OCI-LY7 (cell line): ENCODE measurements at regions not wholly inside any gene's neighbourhood (a gene's known extent, or its start where the extent isn't known, plus 50 kb on each side); places are given as distances from the start of the nearest gene placed in this dataset.

Source experiments
- BruUV-seq: library from RNA; stranded (reverse); fragments of 400-500 nt; replicated peaks from 2 replicates; lab custom pipeline; 2021; lab: Mats Ljungman, UMichigan
- CTCF ChIA-PET: fragments of 300-600 bp; sonication (Branson Sonifier 250); formaldehyde crosslinking; loops from one replicate; lab custom pipeline; 2022; ENCODE audit warnings: antibody characterized with exemption; ENCODE audit not compliant: unreplicated experiment; lab: Charles Lee
- POLR2A ChIA-PET: fragments of 300-600 bp; sonication (Branson Sonifier 250); formaldehyde crosslinking; loops from one replicate; lab custom pipeline; 2022; ENCODE audit warnings: antibody characterized with exemption; lab: Charles Lee
- DNase-seq: peaks from one replicate; pipeline ENCODE4 v3.0.0-alpha.2; 2015; ENCODE audit warnings: low spot score
- H2AFZ ChIP-seq: fragments of 200-600 bp; sonication (generic), shearing (Covaris generic); 2 replicates; pipeline ENCODE4 v1.6.1; 2014; ENCODE audit warnings: mild to moderate bottlenecking, antibody characterized with exemption, low read length, moderate library complexity
- H3K27ac ChIP-seq: fragments of 200-600 bp; sonication (generic); 2 replicates; pipeline ENCODE4 v1.5.1; 2014; ENCODE audit warnings: mixed run types, low read depth, mild to moderate bottlenecking, moderate library complexity, low read length, inconsistent platforms; ENCODE audit not compliant: poor library complexity, severe bottlenecking
- H3K36me3 ChIP-seq: fragments of 200-600 bp; sonication (generic); 2 replicates; pipeline ENCODE4 v1.6.1; 2014; ENCODE audit warnings: mild to moderate bottlenecking, antibody characterized with exemption, low read length, moderate library complexity, mixed read lengths; ENCODE audit not compliant: insufficient read depth
- H3K4me1 ChIP-seq: fragments of 200-600 bp; sonication (generic); 2 replicates; pipeline ENCODE4 v1.5.1; 2014; ENCODE audit warnings: mild to moderate bottlenecking, low read length; ENCODE audit not compliant: insufficient read depth, poor library complexity, severe bottlenecking
- H3K4me2 ChIP-seq: fragments of 200-600 bp; sonication (generic); 2 replicates; pipeline ENCODE4 v1.6.1; 2014; ENCODE audit warnings: mild to moderate bottlenecking, low read length
- H3K4me3 ChIP-seq: fragments of 200-600 bp; sonication (generic); 2 replicates; pipeline ENCODE4 v1.5.1; 2014; ENCODE audit warnings: mild to moderate bottlenecking, low read depth, low read length; ENCODE audit not compliant: poor library complexity, severe bottlenecking
- H3K79me2 ChIP-seq: fragments of 200-600 bp; sonication (generic); 2 replicates; pipeline ENCODE4 v1.6.1; 2016; ENCODE audit warnings: low read depth, mild to moderate bottlenecking, low read length, moderate library complexity, mixed read lengths; ENCODE audit not compliant: insufficient read depth
- H3K9me2 ChIP-seq: fragments of 200-600 bp; sonication (generic); 2 replicates; pipeline ENCODE4 v1.6.1; 2016; ENCODE audit warnings: mild to moderate bottlenecking, low read length, mixed read lengths; ENCODE audit not compliant: insufficient read depth
- H3K9me3 ChIP-seq: fragments of 200-600 bp; sonication (generic); 2 replicates; pipeline ENCODE4 v1.6.1; 2014; ENCODE audit warnings: mild to moderate bottlenecking, mixed run types, low read length, mixed read lengths
- H4K20me1 ChIP-seq: fragments of 200-600 bp; sonication (generic); 2 replicates; pipeline ENCODE4 v1.6.1; 2014; ENCODE audit warnings: mild to moderate bottlenecking, antibody characterized with exemption, low read length, moderate library complexity, mixed read lengths; ENCODE audit not compliant: insufficient read depth
- CTCF ChIP-seq: fragments of 200-600 bp; sonication (generic); conservative IDR thresholded peaks from 2 replicates; pipeline ENCODE4 v1.5.1; 2014; ENCODE audit warnings: mild to moderate bottlenecking, antibody characterized with exemption, low read length, moderate library complexity, mixed read lengths
- EZH2phosphoT487 ChIP-seq: fragments of 200-600 bp; sonication (generic); IDR thresholded peaks from 2 replicates; pipeline ENCODE4 v1.6.1; 2018; ENCODE audit warnings: low read depth, borderline replicate concordance, mild to moderate bottlenecking, mixed run types, antibody characterized with exemption, low read length, moderate library complexity, mixed read lengths
- intact Hi-C: fragments of 100-400 bp; cut with micrococcal nuclease; formaldehyde crosslinking; loops from one replicate; pipeline ENCODE4 v1.10.0; 2022; ENCODE audit not compliant: unreplicated experiment

GRCh38 chr11:115067471-115067870 is 389.1 kb downstream of the NXPE2 start:
- no peaks in the 10 kb centered on the region for H3K36me3 ChIP-seq
- no peak overlapping the region for H2AFZ ChIP-seq
- TF ChIP-seq EZH2phosphoT487 (no peak), CTCF (no peak)
- H3K4me2 ChIP-seq = no peak overlapping the region
- no peak overlapping the region for H3K27ac ChIP-seq
- no peaks in the 10 kb centered on the region for H3K9me3 ChIP-seq
- POLR2A ChIA-PET = interaction anchor here (0.5 kb wide), 1 partner anchor 74 kb away, joined by 3 read pairs; no protein-coding TSS in a partner anchor
- H3K4me1 ChIP-seq = no peaks in the 10 kb centered on the region
- H3K4me3 ChIP-seq = no peak overlapping the region
- DNase-seq = no peak
- intact Hi-C loops = no loop called here
- H4K20me1 ChIP-seq = no peaks in the 10 kb centered on the region
- no peaks in the 10 kb centered on the region for H3K9me2 ChIP-seq
- H3K79me2 ChIP-seq = no peaks in the 10 kb centered on the region
- no TSS peak for BruUV-seq
- CTCF ChIA-PET = no interaction called here

GRCh38 chr11:115067900-115068530 is 389.7 kb downstream of the NXPE2 start:
- intact Hi-C loops = no loop called here
- H3K79me2 ChIP-seq = no peaks in the 10 kb centered on the region
- H3K4me2 ChIP-seq = no peak overlapping the region
- no peaks in the 10 kb centered on the region for H3K36me3 ChIP-seq
- DNase-seq = no peak
- POLR2A ChIA-PET = interaction anchor here (0.5 kb wide), 1 partner anchor 74 kb away, joined by 3 read pairs; no protein-coding TSS in a partner anchor
- H3K9me2 ChIP-seq = no peaks in the 10 kb centered on the region
- TF ChIP-seq EZH2phosphoT487 (no peak), CTCF (no peak)
- no TSS peak for BruUV-seq
- no peaks in the 10 kb centered on the region for H4K20me1 ChIP-seq
- CTCF ChIA-PET = no interaction called here
- H3K4me3 ChIP-seq = no peak overlapping the region
- no peaks in the 10 kb centered on the region for H3K4me1 ChIP-seq
- no peak overlapping the region for H3K27ac ChIP-seq
- no peak overlapping the region for H2AFZ ChIP-seq
- no peaks in the 10 kb centered on the region for H3K9me3 ChIP-seq

GRCh38 chr11:115069599-115069998 is 391.3 kb downstream of the NXPE2 start:
- Histone ChIP-seq H3K9me3 (no peaks in the 10 kb centered on the region), H3K4me2 (no peak overlapping the region), H3K36me3 (no peaks in the 10 kb centered on the region), H3K79me2 (no peaks in the 10 kb centered on the region), H2AFZ (no peak overlapping the region), H3K9me2 (no peaks in the 10 kb centered on the region), H3K4me1 (no peaks in the 10 kb centered on the region), H3K4me3 (no peak overlapping the region), H4K20me1 (no peaks in the 10 kb centered on the region), H3K27ac (no peak overlapping the region)
- no peak for DNase-seq
- TF ChIP-seq EZH2phosphoT487 = no peak
- TF ChIP-seq CTCF = no peak
- BruUV-seq = no TSS peak
- ChIA-PET CTCF (no interaction called here), POLR2A (no interaction called here)
- intact Hi-C loops = no loop called here
